GM12865 (cell line): ENCODE measurements at regions not wholly inside any gene's neighbourhood (a gene's known extent, or its start where the extent isn't known, plus 50 kb on each side); places are given as distances from the start of the nearest gene placed in this dataset.

ENCODE experiments used
- DNase-seq: peaks from one replicate; pipeline ENCODE4 v3.0.0; 2010; ENCODE audit warnings: low read depth
- H3K4me3 ChIP-seq: 2 replicates; pipeline ENCODE4 v1.5.1; 2011; ENCODE audit warnings: mild to moderate bottlenecking, low read depth, low read length, control low read depth
- CTCF ChIP-seq: IDR thresholded peaks from 2 replicates; pipeline ENCODE4 v1.5.1; 2011; ENCODE audit warnings: low read length, control low read depth, low read depth, inconsistent platforms; ENCODE audit not compliant: insufficient read depth; ENCODE audit errors: missing control alignments

- no peak for TF ChIP-seq CTCF
- DNase-seq, result no peak
- H3K4me3 ChIP-seq, result no peak overlapping the region
Measured at GRCh38 chr15:79756365-79756764, 140.4 kb downstream of the MTHFS start.

GRCh38 chr15:79765081-79765480 lies 131.7 kb downstream of the MTHFS start:
- no peak overlapping the region for H3K4me3 ChIP-seq
- DNase-seq, result no peak

GRCh38 chr15:79769069-79769481 lies 127.7 kb downstream of the MTHFS start:
- no peak overlapping the region for H3K4me3 ChIP-seq
- TF ChIP-seq CTCF, result peak; percentile 55
- peak; percentile 56 for DNase-seq

More at GRCh38 chr15:79765081-79765480, 131.7 kb downstream of the MTHFS start:
- no peak for TF ChIP-seq CTCF

- no peak overlapping the region for H3K4me3 ChIP-seq
- no peak for TF ChIP-seq CTCF
- DNase-seq, result no peak
Measured at GRCh38 chr15:79769933-79770759, 126.7 kb downstream of the MTHFS start.

DNA sequence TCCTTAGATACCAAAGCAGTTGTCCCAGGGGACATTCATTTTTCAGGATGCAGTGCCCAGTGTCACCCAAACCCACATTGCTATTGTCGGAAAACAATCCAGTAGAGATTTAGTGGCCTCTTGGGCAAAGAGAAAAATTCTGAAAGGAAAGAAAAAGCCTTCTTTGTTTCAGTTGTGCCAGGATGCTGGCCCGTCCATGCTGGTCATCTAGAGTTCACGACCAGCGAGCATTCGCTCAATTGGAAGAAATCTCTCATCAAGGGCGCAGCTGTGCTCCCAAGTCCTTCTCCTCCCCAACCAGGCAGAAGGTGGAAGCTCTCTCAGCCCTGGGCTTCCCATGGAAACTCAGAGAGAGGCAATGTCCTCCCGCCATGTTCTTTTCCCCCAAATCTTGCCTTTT lies 123.7 kb downstream of the MTHFS start:
- DNase-seq, result no peak
- no peak for TF ChIP-seq CTCF
- H3K4me3 ChIP-seq, result no peak overlapping the region

GRCh38 chr15:79775821-79776220 lies 121.0 kb downstream of the MTHFS start:
- TF ChIP-seq CTCF, result no peak
- no peak overlapping the region for H3K4me3 ChIP-seq
- DNase-seq, result no peak

DNA sequence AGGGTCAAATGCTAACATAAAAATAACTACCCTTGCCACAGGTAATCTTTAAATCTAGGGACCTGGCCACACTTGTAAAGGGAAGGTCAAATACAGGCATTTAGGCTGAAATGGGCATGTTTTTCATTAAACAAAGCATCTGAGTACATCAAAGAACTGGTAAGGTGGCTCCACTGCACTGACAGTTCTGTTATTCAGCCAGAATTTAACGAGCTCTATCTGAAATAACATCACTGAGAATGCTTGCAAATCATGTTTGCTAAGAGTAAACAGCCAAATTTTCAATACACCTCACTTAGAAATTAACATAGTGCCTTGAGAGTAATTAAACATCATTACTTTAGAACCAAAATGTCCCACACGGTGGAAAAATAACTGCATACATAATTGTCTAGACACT lies 118.9 kb downstream of the MTHFS start:
- TF ChIP-seq CTCF, result no peak
- no peak for DNase-seq
- no peak overlapping the region for H3K4me3 ChIP-seq
